ENCODE measurements at regions not wholly inside any gene's neighbourhood (a gene's known extent, or its start where the extent isn't known, plus 50 kb on each side); places are given as distances from the start of the nearest gene placed in this dataset.

GRCh38 chr5:107149243-107150005 is 521.3 kb downstream of the EFNA5 start:
- Histone ChIP-seq H3K36me3 (ENCODE audit: insufficient read depth, low read length) (no peaks in the 10 kb centered on the region), H3K4me3 (ENCODE audit: low read length in 2 of 2) (no peak overlapping the region), H3K9me3 (ENCODE audit: control insufficient read depth in 1 of 2, low read length in 2 of 2) (no peaks in the 10 kb centered on the region), H3K27me3 (ENCODE audit: insufficient read depth, low read length) (no peaks in the 10 kb centered on the region), H3K4me1 (ENCODE audit: insufficient read depth, low read length) (no peaks in the 10 kb centered on the region), H3K27ac (ENCODE audit: low read depth, low read length) (no peak overlapping the region)
- ChIA-PET POLR2A (ENCODE audit: partially characterized antibody) (no interaction called here), CTCF (ENCODE audit: partially characterized antibody) (no interaction called here)
- H3K36me3 Mint-ChIP-seq, result no peaks in the 10 kb centered on the region
- no peak overlapping the region for H3K27ac Mint-ChIP-seq
- no peaks in the 10 kb centered on the region for H3K27me3 Mint-ChIP-seq
- no peak overlapping the region for H3K4me3 Mint-ChIP-seq
- no peak for DNase-seq
- peaks cover 0 to 2% (median 0%) of the 10 kb centered on the region in 8 donors for H3K9me3 Mint-ChIP-seq
- H3K4me1 Mint-ChIP-seq, result no peaks in the 10 kb centered on the region
- intact Hi-C loops (cut with micrococcal nuclease), result no loop called here

GRCh38 chr5:107147589-107147988 is 523.1 kb downstream of the EFNA5 start:
- Mint-ChIP-seq H3K9me3 (peaks cover 0 to 8% (median 0%) of the 10 kb centered on the region in 8 donors), H3K27me3 (no peaks in the 10 kb centered on the region), H3K4me3 (no peak overlapping the region), H3K4me1 (no peaks in the 10 kb centered on the region), H3K36me3 (no peaks in the 10 kb centered on the region), H3K27ac (no peak overlapping the region)
- Histone ChIP-seq H3K27ac (ENCODE audit: low read depth, low read length) (no peak overlapping the region), H3K4me1 (ENCODE audit: insufficient read depth, low read length) (no peaks in the 10 kb centered on the region), H3K36me3 (ENCODE audit: insufficient read depth, low read length) (no peaks in the 10 kb centered on the region), H3K9me3 (ENCODE audit: control insufficient read depth in 1 of 2, low read length in 2 of 2) (no peaks in the 10 kb centered on the region), H3K27me3 (ENCODE audit: insufficient read depth, low read length) (no peaks in the 10 kb centered on the region), H3K4me3 (ENCODE audit: low read length in 2 of 2) (no peak overlapping the region)
- intact Hi-C loops (cut with micrococcal nuclease), result no loop called here
- ChIA-PET CTCF (ENCODE audit: partially characterized antibody) (no interaction called here), POLR2A (ENCODE audit: partially characterized antibody) (no interaction called here)
- no peak for DNase-seq

- Mint-ChIP-seq H3K4me3 (no peak overlapping the region), H3K9me3 (peaks cover 0 to 8% (median 0%) of the 10 kb centered on the region in 8 donors), H3K27ac (no peak overlapping the region), H3K4me1 (no peaks in the 10 kb centered on the region), H3K36me3 (no peaks in the 10 kb centered on the region), H3K27me3 (no peaks in the 10 kb centered on the region)
- ChIA-PET CTCF (ENCODE audit: partially characterized antibody) (interaction anchor here (0.6 kb wide), 1 partner anchor 1152 kb away, joined by 3 read pairs; no protein-coding TSS in a partner anchor), POLR2A (ENCODE audit: partially characterized antibody) (no interaction called here)
- H3K36me3 ChIP-seq (ENCODE audit: insufficient read depth, low read length), result no peaks in the 10 kb centered on the region
- no peak overlapping the region for H3K27ac ChIP-seq (ENCODE audit: low read depth, low read length)
- no peaks in the 10 kb centered on the region for H3K9me3 ChIP-seq (ENCODE audit: control insufficient read depth in 1 of 2, low read length in 2 of 2)
- no peaks in the 10 kb centered on the region for H3K27me3 ChIP-seq (ENCODE audit: insufficient read depth, low read length)
- intact Hi-C loops (cut with micrococcal nuclease), result no loop called here
- H3K4me1 ChIP-seq (ENCODE audit: insufficient read depth, low read length), result no peaks in the 10 kb centered on the region
- DNase-seq, result no peak
- H3K4me3 ChIP-seq (ENCODE audit: low read length in 2 of 2), result no peak overlapping the region
These were observed 523.8 kb downstream of the EFNA5 start for GRCh38 chr5:107146901-107147300.

GRCh38 chr5:107135391-107135790 is 535.3 kb downstream of the EFNA5 start:
- H3K4me3 Mint-ChIP-seq, result no peak overlapping the region
- no peak for DNase-seq
- H3K27me3 Mint-ChIP-seq, result no peaks in the 10 kb centered on the region
- H3K27ac Mint-ChIP-seq, result no peak overlapping the region
- no peaks in the 10 kb centered on the region for H3K36me3 Mint-ChIP-seq
- no peaks in the 10 kb centered on the region for H3K27me3 ChIP-seq (ENCODE audit: insufficient read depth, low read length)
- H3K4me1 ChIP-seq (ENCODE audit: insufficient read depth, low read length), result no peaks in the 10 kb centered on the region
- H3K4me3 ChIP-seq (ENCODE audit: low read length in 2 of 2), result no peak overlapping the region
- no peaks in the 10 kb centered on the region for H3K36me3 ChIP-seq (ENCODE audit: insufficient read depth, low read length)
- ChIA-PET POLR2A (ENCODE audit: partially characterized antibody) (no interaction called here), CTCF (ENCODE audit: partially characterized antibody) (no interaction called here)
- H3K9me3 Mint-ChIP-seq, result peaks cover 0 to 19% (median 7%) of the 10 kb centered on the region in 8 donors
- intact Hi-C loops (cut with micrococcal nuclease), result no loop called here
- no peaks in the 10 kb centered on the region for H3K9me3 ChIP-seq (ENCODE audit: control insufficient read depth in 1 of 2, low read length in 2 of 2)
- H3K27ac ChIP-seq (ENCODE audit: low read depth, low read length), result no peak overlapping the region
- H3K4me1 Mint-ChIP-seq, result no peaks in the 10 kb centered on the region

GRCh38 chr5:107134931-107135330 is 535.8 kb downstream of the EFNA5 start:
- POLR2A ChIA-PET (ENCODE audit: partially characterized antibody), result no interaction called here
- intact Hi-C loops (cut with micrococcal nuclease), result no loop called here
- H3K4me3 Mint-ChIP-seq, result no peak overlapping the region

GRCh38 chr5:107129051-107129450 is 541.7 kb downstream of the EFNA5 start:
- CTCF ChIA-PET (ENCODE audit: partially characterized antibody), result no interaction called here
- Histone ChIP-seq H3K4me3 (ENCODE audit: low read length in 2 of 2) (no peak overlapping the region), H3K9me3 (ENCODE audit: control insufficient read depth in 1 of 2, low read length in 2 of 2) (no peaks in the 10 kb centered on the region), H3K27ac (ENCODE audit: low read depth, low read length) (no peak overlapping the region), H3K36me3 (ENCODE audit: insufficient read depth, low read length) (no peaks in the 10 kb centered on the region), H3K4me1 (ENCODE audit: insufficient read depth, low read length) (no peaks in the 10 kb centered on the region), H3K27me3 (ENCODE audit: insufficient read depth, low read length) (no peaks in the 10 kb centered on the region)
- Mint-ChIP-seq H3K27me3 (no peaks in the 10 kb centered on the region), H3K4me1 (no peaks in the 10 kb centered on the region), H3K9me3 (peaks cover 0 to 13% (median 4%) of the 10 kb centered on the region in 8 donors), H3K27ac (no peak overlapping the region), H3K36me3 (no peaks in the 10 kb centered on the region), H3K4me3 (no peak overlapping the region)
- no peak for DNase-seq
- POLR2A ChIA-PET (ENCODE audit: partially characterized antibody), result no interaction called here
- intact Hi-C loops (cut with micrococcal nuclease), result no loop called here

More at GRCh38 chr5:107134931-107135330, 535.8 kb downstream of the EFNA5 start:
- Histone ChIP-seq H3K9me3 (ENCODE audit: control insufficient read depth in 1 of 2, low read length in 2 of 2) (no peaks in the 10 kb centered on the region), H3K27me3 (ENCODE audit: insufficient read depth, low read length) (no peaks in the 10 kb centered on the region), H3K4me1 (ENCODE audit: insufficient read depth, low read length) (no peaks in the 10 kb centered on the region), H3K27ac (ENCODE audit: low read depth, low read length) (no peak overlapping the region), H3K36me3 (ENCODE audit: insufficient read depth, low read length) (no peaks in the 10 kb centered on the region), H3K4me3 (ENCODE audit: low read length in 2 of 2) (no peak overlapping the region)
- H3K9me3 Mint-ChIP-seq, result peaks cover 0 to 15% (median 5%) of the 10 kb centered on the region in 8 donors
- no peaks in the 10 kb centered on the region for H3K36me3 Mint-ChIP-seq
- no peaks in the 10 kb centered on the region for H3K4me1 Mint-ChIP-seq
- no peaks in the 10 kb centered on the region for H3K27me3 Mint-ChIP-seq
- CTCF ChIA-PET (ENCODE audit: partially characterized antibody), result no interaction called here
- DNase-seq, result no peak
- H3K27ac Mint-ChIP-seq, result no peak overlapping the region

- H3K27me3 ChIP-seq (ENCODE audit: insufficient read depth, low read length), result no peaks in the 10 kb centered on the region
- Mint-ChIP-seq H3K27me3 (no peaks in the 10 kb centered on the region), H3K27ac (no peak overlapping the region), H3K4me3 (no peak overlapping the region), H3K36me3 (no peaks in the 10 kb centered on the region), H3K4me1 (no peaks in the 10 kb centered on the region), H3K9me3 (peaks cover 0 to 8% (median 4%) of the 10 kb centered on the region in 8 donors)
- no peaks in the 10 kb centered on the region for H3K4me1 ChIP-seq (ENCODE audit: insufficient read depth, low read length)
- H3K4me3 ChIP-seq (ENCODE audit: low read length in 2 of 2), result no peak overlapping the region
- CTCF ChIA-PET (ENCODE audit: partially characterized antibody), result no interaction called here
- no peak for DNase-seq
- POLR2A ChIA-PET (ENCODE audit: partially characterized antibody), result no interaction called here
- no peaks in the 10 kb centered on the region for H3K36me3 ChIP-seq (ENCODE audit: insufficient read depth, low read length)
- no peak overlapping the region for H3K27ac ChIP-seq (ENCODE audit: low read depth, low read length)
- intact Hi-C loops (cut with micrococcal nuclease), result no loop called here
- no peaks in the 10 kb centered on the region for H3K9me3 ChIP-seq (ENCODE audit: control insufficient read depth in 1 of 2, low read length in 2 of 2)
These were observed 542.9 kb downstream of the EFNA5 start for GRCh38 chr5:107127878-107128277.
